GM21529 (cell line): ENCODE measurements at regions not wholly inside any gene's neighbourhood (a gene's known extent, or its start where the extent isn't known, plus 50 kb on each side); places are given as distances from the start of the nearest gene placed in this dataset.

Experiments
- ATAC-seq: cut with Tn5 transposase; IDR thresholded peaks from one replicate; pipeline ENCODE4 v1.9.1; 2021; ENCODE audit not compliant: unreplicated experiment

- ATAC-seq, result no peak
Observed at GRCh38 chr13:84044805-84045204, 162.5 kb upstream of the SLITRK1 start.

GRCh38 chr13:84038001-84038400 lies 155.7 kb upstream of the SLITRK1 start:
- ATAC-seq, result no peak

- no peak for ATAC-seq
Observed at GRCh38 chr13:84032116-84032515, 149.8 kb upstream of the SLITRK1 start.

DNA sequence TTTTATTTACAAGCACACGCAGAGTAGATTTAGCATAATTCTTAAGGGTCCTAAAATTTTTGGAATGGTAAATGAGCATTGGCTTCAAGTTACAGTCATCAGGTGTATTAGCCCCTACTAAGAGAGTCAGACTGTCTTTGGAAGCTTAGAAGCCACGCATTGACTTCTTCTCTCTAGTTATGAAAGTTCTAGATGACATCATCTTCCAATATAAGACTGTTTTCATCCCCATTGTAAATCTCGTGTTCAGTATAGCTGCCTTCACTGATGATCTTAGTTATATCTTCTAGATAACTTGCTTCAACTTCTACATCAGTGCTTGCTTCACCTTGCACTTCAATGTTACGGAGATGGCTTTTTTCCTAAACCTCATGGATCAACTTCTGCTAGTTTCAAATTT lies 148.8 kb upstream of the SLITRK1 start:
- ATAC-seq, result no peak

DNA sequence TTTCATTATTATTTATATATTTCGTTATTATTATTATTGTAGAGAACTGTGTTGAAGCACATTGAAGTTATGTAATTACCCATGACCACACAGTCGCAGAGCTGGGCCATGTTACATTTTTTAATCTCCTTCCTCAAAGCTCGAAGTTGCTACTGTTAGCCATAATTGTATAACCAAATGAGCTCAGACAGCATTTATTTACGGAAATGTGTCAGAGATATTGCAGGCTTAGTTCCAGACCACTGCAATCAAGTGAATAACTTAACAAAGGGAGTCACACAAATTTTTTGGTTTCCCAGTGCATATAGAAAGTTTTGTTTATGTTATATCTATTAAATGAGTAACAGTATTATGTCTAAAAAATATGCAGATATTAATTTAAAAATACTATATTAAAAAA lies 147.1 kb upstream of the SLITRK1 start:
- no peak for ATAC-seq

GRCh38 chr13:84025824-84026223 lies 143.6 kb upstream of the SLITRK1 start:
- ATAC-seq, result no peak

DNA sequence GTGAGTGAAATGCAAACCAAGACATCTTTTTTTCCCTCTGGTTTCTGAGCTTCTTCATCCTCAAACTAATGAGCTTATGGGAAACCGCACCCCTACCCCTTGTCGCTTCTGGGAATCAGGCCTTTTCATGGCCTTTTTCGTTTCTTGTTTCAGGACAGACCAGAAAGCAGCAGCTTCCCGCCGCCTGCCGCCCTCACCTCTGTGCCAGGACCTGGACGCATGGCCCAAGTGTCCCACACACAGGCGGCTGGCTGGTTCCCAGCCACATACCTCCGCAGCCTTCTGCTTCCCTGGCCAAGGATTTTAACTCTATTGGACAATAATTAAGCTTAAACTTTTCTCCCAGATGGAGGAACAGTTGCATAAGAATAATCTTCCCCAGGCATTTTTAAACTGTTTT lies 114.1 kb upstream of the SLITRK1 start:
- no peak for ATAC-seq

DNA sequence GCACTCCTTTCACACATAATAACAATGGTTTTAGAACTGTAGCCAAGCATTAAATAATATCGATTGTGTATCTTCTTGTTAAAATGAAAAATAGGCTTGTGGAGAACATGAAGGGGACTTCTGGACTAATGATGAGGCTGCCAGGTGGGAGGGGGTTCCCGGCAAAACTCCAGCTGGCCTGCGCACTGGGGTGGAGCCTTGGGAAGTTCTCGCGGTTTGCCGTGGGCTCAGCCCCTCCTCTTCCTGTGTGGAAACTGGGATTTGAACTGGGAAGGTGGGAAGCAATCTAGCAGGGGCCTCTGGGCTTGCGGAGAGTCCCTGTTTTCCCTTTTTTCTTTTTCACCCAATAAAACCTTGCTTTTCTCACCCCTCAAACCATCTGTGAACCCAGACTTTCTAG lies 113.7 kb upstream of the SLITRK1 start:
- ATAC-seq, result no peak

DNA sequence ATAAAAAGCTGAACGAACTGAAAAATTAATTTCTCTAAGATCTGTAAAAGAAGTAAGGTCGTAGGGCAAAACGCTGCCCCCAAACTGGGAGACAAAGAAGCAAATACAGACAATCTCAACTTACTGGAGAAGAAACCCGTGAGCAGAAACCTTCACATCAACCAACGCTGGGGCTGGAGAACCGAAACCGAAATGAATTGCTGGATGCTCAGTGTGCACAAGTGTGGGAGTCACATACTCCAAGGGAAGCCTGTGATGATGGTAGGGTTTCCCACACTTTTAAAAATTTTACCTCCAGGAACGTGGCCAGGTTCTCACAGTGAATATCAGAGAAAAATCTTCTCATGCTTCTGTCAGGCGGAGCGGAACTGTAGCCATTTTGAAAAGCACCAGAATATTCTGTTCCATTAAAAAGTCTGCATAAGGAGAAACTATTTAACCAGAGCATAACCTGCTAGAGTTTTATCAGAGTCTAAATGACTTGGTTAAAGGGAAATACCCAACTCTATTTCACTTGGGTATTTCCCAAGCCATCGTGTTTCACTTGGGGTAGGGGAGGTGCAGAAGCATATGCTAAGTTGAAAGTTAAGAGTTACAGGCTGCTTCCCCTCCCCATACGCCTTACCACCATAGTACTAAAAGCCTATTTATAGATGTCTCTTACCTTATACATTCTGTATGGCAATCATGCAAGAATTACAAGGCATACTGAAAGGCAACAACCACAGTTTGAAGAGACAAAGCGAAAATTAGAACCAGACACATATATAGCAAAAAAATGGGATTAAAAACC lies 110.5 kb upstream of the SLITRK1 start:
- no peak for ATAC-seq

DNA sequence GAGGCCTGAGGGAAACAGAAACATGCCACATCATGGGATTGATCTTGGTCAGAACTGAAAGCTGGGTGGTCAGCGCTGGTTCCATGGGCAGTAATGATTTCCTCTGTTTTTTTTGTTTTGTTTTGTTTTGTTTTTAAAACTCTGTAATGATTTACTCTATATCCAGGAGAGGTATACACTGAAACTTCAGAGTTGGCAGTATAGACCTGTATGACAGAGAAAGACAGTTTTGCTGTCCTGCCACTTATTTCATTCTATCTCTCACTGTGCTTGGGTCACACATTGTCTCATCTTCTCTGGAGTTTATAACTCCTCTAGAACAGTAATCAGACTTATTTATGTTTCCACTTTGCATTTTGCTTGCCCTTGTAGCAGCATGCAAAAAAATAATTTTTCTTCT lies 105.1 kb upstream of the SLITRK1 start:
- ATAC-seq, result no peak

GRCh38 chr13:83984793-83985192 lies 102.5 kb upstream of the SLITRK1 start:
- no peak for ATAC-seq

GRCh38 chr13:83980331-83980730 lies 98.1 kb upstream of the SLITRK1 start:
- no peak for ATAC-seq

DNA sequence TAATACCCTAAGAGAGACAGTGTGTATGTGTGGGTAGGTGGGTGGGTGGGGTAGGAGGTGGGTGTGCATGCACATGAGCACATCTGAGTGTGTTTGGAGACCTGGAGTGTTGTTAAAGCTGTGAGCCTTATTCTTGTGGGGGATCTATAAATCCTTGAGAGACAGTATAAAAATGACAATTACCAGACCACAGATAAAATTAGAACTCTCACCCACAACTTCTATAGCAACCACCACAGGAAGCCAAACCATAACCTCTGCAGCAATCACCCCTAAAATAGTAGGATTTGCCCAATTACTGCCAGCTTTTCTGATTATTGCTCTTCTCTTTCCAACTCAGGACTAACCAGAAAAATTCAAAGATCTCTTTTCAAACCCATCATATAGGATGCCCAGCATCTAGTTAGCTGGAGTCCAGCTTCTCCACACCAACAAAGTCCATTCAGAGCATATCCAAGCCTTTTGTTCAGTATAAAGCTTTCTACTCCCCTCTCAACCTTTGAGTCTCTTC lies 93.4 kb upstream of the SLITRK1 start:
- no peak for ATAC-seq

DNA sequence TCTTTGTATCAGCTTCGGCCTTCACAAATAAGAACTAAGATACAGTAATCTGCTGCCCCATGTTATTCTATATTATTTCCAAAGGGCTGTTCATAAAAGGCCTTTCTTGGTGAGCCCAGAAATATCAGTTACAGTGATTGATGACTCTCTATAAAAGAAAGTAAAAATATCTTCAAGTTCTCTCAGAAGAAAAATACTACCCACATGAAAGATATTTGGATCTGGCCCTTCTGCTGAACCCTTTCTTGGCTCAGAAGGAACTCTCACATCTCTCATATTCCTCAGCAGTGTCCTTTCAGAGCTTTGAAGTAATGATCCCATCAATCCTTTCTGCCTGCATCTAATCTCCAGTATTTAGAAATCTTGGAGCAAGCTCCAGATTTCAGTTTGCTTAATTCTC lies 76.3 kb upstream of the SLITRK1 start:
- ATAC-seq, result no peak

- ATAC-seq, result no peak
Observed at GRCh38 chr13:83955011-83955410, 72.7 kb upstream of the SLITRK1 start.

DNA sequence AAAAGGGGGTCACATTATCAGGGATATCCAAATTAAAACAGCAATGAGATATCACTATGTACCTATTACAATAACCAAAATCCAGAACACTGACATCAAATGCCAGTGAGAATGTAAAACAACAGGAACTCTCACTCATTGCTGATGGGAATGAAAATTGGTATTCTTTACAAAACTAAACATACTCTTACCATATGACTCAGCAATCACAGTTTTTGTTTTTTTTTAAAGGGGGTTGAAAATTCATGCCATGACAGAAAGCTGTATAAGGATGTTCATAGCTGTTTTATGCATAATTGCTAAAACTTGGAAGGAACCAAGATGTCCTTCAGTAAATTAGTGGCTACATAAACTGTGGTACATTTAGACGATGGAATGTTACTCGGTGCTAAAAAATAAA lies 71.6 kb upstream of the SLITRK1 start:
- ATAC-seq, result no peak

DNA sequence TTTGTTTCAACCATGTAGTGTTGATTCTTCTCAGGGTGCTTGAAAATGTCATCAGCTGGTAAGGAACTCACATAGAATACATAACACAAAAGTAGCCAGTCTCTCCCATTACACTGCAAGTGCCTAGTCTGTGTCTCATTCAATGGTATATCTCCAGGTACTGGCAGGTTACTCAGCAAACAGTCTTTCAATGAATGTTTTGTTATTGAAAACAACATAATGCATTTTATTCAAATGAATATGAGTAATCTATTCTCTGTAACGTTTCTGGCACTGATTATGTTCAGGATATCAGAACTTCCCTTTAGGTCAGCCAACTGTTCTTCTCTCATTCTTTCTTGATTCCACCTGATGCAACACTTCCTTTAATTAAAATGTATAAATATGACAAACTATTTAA lies 68.0 kb upstream of the SLITRK1 start:
- ATAC-seq, result no peak

DNA sequence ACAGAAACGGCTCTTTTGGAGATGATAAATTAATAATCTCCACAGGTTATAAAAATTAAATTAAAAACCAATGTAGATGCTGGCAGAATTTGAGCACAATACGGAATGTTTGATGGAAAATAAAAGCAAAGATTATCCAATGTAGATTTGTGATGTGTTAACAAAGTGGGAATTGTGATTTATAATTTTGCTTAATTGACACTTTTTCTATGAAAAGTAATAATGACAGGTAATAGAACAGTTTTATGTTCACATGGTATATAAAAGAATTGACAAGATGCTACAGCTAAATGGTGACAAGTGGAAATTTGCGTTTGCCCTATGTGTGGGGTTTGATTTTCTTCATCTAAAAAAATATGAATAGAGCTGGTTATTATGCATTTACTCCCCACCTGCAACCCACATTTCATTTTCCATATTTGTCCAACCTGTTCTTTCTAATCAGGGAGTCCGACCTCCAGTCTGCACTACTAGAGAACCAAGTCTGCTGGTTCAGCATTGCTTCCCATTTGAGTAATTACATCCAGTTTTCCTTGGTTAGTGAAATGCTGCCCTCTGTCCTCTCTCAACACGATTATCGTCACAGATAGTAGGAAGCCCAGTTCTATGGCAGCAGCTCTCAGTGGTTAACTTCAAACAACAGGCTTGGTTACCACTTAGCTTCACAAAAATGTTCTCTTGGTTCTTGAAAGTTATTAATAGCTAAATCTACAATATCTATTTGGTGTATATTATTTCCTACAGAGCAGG lies 61.4 kb upstream of the SLITRK1 start:
- no peak for ATAC-seq

DNA sequence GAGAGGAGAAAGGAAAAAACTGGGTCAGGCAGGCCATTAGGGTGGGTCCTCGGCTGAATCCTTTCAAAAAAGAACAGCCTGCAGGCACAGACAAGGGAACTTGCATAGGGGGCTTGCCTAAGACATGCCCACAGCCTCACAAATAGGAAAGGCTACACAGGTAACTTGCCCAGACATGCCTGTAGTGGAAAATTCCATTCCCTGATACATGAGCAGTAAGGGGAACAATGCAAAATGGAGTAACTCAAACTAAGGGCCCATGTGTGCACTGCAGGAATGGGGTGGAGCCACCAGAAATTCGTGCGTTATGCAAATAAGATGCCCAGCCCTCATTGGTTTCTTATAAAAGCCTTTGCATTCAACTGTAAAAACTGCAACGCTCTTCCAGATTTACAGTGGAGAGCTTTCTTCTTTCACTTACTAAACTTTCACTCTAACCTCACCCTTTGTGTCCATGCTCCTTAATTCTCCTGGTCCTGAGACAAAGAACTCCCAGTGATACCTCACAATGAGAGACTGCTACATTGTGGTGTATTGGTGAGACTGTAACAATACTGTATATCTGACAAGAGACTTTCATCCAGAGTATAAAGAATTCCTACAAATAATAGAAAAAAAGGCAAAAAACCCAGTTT lies 59.5 kb upstream of the SLITRK1 start:
- ATAC-seq, result no peak

DNA sequence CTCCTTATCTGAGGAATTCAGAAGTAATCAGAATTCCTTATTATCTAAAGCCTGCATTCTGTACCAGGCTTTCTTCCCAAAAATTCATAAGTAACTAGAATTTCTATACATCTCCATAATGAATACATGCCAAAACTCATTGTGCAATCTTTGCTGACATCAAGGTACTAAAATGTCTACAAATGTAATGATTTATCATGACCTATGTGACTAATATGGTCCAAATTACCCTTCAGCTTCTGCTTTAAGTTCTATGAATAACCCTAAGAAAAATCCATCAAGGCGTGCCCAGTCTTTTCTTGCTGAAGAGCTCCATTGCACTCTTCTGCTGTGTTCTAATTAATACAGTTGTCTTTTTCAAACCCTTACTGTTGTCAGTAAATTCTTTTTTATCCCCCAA lies 58.5 kb upstream of the SLITRK1 start:
- ATAC-seq, result no peak

DNA sequence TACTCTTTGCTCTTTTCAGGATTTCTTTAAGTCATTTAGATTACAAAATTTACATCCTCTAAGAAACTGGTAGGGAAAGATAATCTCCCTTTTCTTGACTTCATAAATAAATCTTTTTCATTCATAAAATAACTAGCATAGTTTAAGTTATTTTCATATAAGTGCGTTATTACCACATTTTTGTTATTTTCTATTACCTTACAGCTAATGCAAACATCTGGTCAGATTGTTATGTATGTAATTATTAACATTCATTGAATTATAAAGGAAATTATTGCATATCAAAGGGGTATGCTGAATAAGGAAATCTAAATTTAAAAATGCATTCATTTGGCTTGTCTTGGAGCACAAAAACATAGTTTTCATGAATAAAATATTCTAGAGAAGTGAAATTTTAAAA lies 55.3 kb upstream of the SLITRK1 start:
- ATAC-seq, result no peak

DNA sequence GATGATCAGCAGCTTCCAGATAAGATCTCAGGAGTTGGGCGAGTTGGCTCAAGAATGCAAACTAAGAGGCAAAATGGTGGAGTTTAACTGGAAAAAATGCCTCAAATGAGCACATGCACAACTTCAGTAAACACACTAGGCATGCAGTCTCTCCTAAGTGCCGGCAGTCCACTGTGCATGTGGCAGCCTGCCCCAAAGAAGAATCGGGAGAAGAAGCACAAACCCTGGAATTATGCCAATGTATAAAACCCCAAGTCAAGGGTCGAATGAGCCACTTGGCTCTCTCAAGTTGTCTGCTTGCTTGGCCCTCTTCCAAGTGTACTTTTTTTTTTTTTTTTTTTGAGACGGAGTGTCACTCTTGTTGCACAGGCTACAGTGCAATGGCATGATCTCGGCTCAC lies 53.3 kb upstream of the SLITRK1 start:
- no peak for ATAC-seq
